HEK293 (cell line): ENCODE measurements at regions not wholly inside any gene's neighbourhood (a gene's known extent, or its start where the extent isn't known, plus 50 kb on each side); places are given as distances from the start of the nearest gene placed in this dataset.
"Not testable (repeated sequence)": the region's sequence is repeated elsewhere in the genome, so short reads cannot be mapped to it uniquely, and the experiment has no call there.

Source experiments
- CTCF ChIA-PET: fragments of 350-600 bp; formaldehyde crosslinking; extraction: SDS; loops from one replicate; lab custom pipeline; 2021; ENCODE audit warnings: antibody characterized with exemption; lab: Yijun Ruan, JAX
- POLR2A ChIA-PET: fragments of 300-600 bp; formaldehyde crosslinking; extraction: SDS; loops from one replicate; lab custom pipeline; 2020; ENCODE audit warnings: antibody characterized with exemption, inconsistent platforms; lab: Yijun Ruan, JAX
- H3K27ac ChIP-seq: fragments of 200-500 bp; sonication (Bioruptor generic); 2 replicates; pipeline ENCODE4 v1.5.1; 2014; ENCODE audit warnings: low read depth, low read length, control low read depth, inconsistent platforms; ENCODE audit errors: extremely low read depth
- H3K36me3 ChIP-seq, 2 experiments: fragments of 200-500 bp in 1 of 2; sonication (Bioruptor generic) in 1 of 2; 1 replicate in 1 of 2; 2 replicates in 1 of 2; pipeline ENCODE4 v1.5.1; 2014 to 2017; ENCODE audit warnings: inconsistent platforms in 2 of 2, low read length in 2 of 2; ENCODE audit not compliant: control insufficient read depth in 2 of 2, insufficient read depth in 1 of 2
- H3K4me1 ChIP-seq: fragments of 200-500 bp; sonication (Bioruptor generic); 2 replicates; pipeline ENCODE4 v1.5.1; 2014; ENCODE audit warnings: mild to moderate bottlenecking, low read length, inconsistent platforms; ENCODE audit not compliant: control insufficient read depth, insufficient read depth
- H3K4me3 ChIP-seq: 2 replicates; pipeline ENCODE4 v1.5.1; 2011; ENCODE audit warnings: low read depth, mild to moderate bottlenecking, control low read depth, low read length, moderate library complexity
- H3K9me3 ChIP-seq: fragments of 200-500 bp; sonication (Bioruptor generic); 2 replicates; pipeline ENCODE4 v1.5.1; 2014; ENCODE audit warnings: low read depth, low read length, inconsistent platforms; ENCODE audit not compliant: control insufficient read depth, insufficient read depth
- GLI2 ChIP-seq: fragments of 450-650 bp; formaldehyde crosslinking; IDR thresholded peaks from 2 replicates; pipeline ENCODE4; 2017; ENCODE audit warnings: missing biosample characterization, missing genetic modification characterization, low read depth, borderline replicate concordance
- RBAK ChIP-seq: fragments of 450-650 bp; formaldehyde crosslinking; IDR thresholded peaks from 2 replicates; pipeline ENCODE4 v1.5.1; 2016; ENCODE audit warnings: missing biosample characterization, missing genetic modification characterization
- SP3 ChIP-seq: fragments of 450-650 bp; formaldehyde crosslinking; IDR thresholded peaks from 2 replicates; pipeline ENCODE4 v1.5.1; 2016; ENCODE audit warnings: missing biosample characterization, missing genetic modification characterization
- ZBTB11 ChIP-seq: fragments of 450-650 bp; formaldehyde crosslinking; conservative IDR thresholded peaks from 2 replicates; pipeline ENCODE4 v1.5.1; 2016; ENCODE audit warnings: low read depth, missing biosample characterization, missing genetic modification characterization
- ZBTB8A ChIP-seq: fragments of 450-650 bp; formaldehyde crosslinking; IDR thresholded peaks from 2 replicates; pipeline ENCODE4 v1.5.1; 2016; ENCODE audit warnings: missing biosample characterization, missing genetic modification characterization
- ZNF138 ChIP-seq: fragments of 450-650 bp; formaldehyde crosslinking; IDR thresholded peaks from 2 replicates; pipeline ENCODE4 v1.5.1; 2016; ENCODE audit warnings: missing biosample characterization, missing genetic modification characterization, borderline replicate concordance
- ZNF19 ChIP-seq: fragments of 450-650 bp; formaldehyde crosslinking; IDR thresholded peaks from 2 replicates; pipeline ENCODE4; 2016; ENCODE audit warnings: missing biosample characterization, missing genetic modification characterization, low read depth
- ZNF202 ChIP-seq: fragments of 450-650 bp; formaldehyde crosslinking; IDR thresholded peaks from 2 replicates; pipeline ENCODE4 v1.5.1; 2016; ENCODE audit warnings: missing biosample characterization, missing genetic modification characterization, borderline replicate concordance
- ZNF223 ChIP-seq: fragments of 450-650 bp; formaldehyde crosslinking; IDR thresholded peaks from 2 replicates; pipeline ENCODE4 v1.5.1; 2016; ENCODE audit warnings: missing biosample characterization, missing genetic modification characterization
- ZNF23 ChIP-seq: fragments of 450-650 bp; formaldehyde crosslinking; IDR thresholded peaks from 2 replicates; pipeline ENCODE4 v1.5.1; 2016; ENCODE audit warnings: missing biosample characterization, missing genetic modification characterization, borderline replicate concordance
- ZNF266 ChIP-seq: fragments of 450-650 bp; formaldehyde crosslinking; IDR thresholded peaks from 2 replicates; pipeline ENCODE4 v1.5.1; 2016; ENCODE audit warnings: missing biosample characterization, missing genetic modification characterization, low read depth
- ZNF302 ChIP-seq: fragments of 450-650 bp; formaldehyde crosslinking; IDR thresholded peaks from 2 replicates; pipeline ENCODE4 v1.5.1; 2016; ENCODE audit warnings: missing biosample characterization, missing genetic modification characterization, low read depth
- ZNF426 ChIP-seq: fragments of 450-650 bp; formaldehyde crosslinking; IDR thresholded peaks from 2 replicates; pipeline ENCODE4 v1.5.1; 2017; ENCODE audit warnings: missing biosample characterization, missing genetic modification characterization, mild to moderate bottlenecking, inconsistent platforms, moderate library complexity
- ZNF433 ChIP-seq: fragments of 450-650 bp; formaldehyde crosslinking; IDR thresholded peaks from 2 replicates; pipeline ENCODE4 v1.5.1; 2016; ENCODE audit warnings: missing biosample characterization, missing genetic modification characterization, low read depth
- ZNF510 ChIP-seq: fragments of 450-650 bp; formaldehyde crosslinking; IDR thresholded peaks from 2 replicates; pipeline ENCODE4 v1.5.1; 2018; ENCODE audit warnings: mild to moderate bottlenecking, missing genetic modification characterization, missing biosample characterization; ENCODE audit not compliant: insufficient replicate concordance
- ZNF514 ChIP-seq: fragments of 450-650 bp; formaldehyde crosslinking; IDR thresholded peaks from 2 replicates; pipeline ENCODE4 v1.5.1; 2016; ENCODE audit warnings: missing biosample characterization, missing genetic modification characterization
- ZNF518A ChIP-seq: fragments of 450-650 bp; formaldehyde crosslinking; conservative IDR thresholded peaks from 2 replicates; pipeline ENCODE4 v1.5.1; 2016; ENCODE audit warnings: low read depth, missing biosample characterization, missing genetic modification characterization
- ZNF530 ChIP-seq: fragments of 450-650 bp; formaldehyde crosslinking; IDR thresholded peaks from 2 replicates; pipeline ENCODE4 v1.5.1; 2016; ENCODE audit warnings: low read depth, missing biosample characterization, missing genetic modification characterization
- ZNF610 ChIP-seq: fragments of 450-650 bp; formaldehyde crosslinking; IDR thresholded peaks from 2 replicates; pipeline ENCODE4 v1.5.1; 2016; ENCODE audit warnings: missing biosample characterization, missing genetic modification characterization, borderline replicate concordance
- ZNF623 ChIP-seq: fragments of 450-650 bp; formaldehyde crosslinking; IDR thresholded peaks from 2 replicates; pipeline ENCODE4 v1.5.1; 2016; ENCODE audit warnings: missing biosample characterization, missing genetic modification characterization
- ZXDB ChIP-seq: fragments of 450-650 bp; formaldehyde crosslinking; IDR thresholded peaks from 2 replicates; pipeline ENCODE4 v1.5.1; 2016; ENCODE audit warnings: missing biosample characterization, missing genetic modification characterization
- TF ChIP-seq, protein P1 (sequence below): fragments of 450-650 bp; formaldehyde crosslinking; IDR thresholded peaks from 2 replicates; pipeline ENCODE4 v1.5.1; 2016; ENCODE audit warnings: missing biosample characterization, missing genetic modification characterization
- TF ChIP-seq, protein P2 (sequence below): fragments of 450-650 bp; formaldehyde crosslinking; IDR thresholded peaks from 2 replicates; pipeline ENCODE4 v1.5.1; 2016; ENCODE audit warnings: missing biosample characterization, missing genetic modification characterization

- POLR2A ChIA-PET, H3K27ac ChIP-seq, H3K36me3 ChIP-seq, CTCF ChIA-PET, H3K4me3 ChIP-seq, H3K9me3 ChIP-seq, H3K4me1 ChIP-seq: not testable (repeated sequence)
- TF ChIP-seq ZNF433 (peak; percentile 98), ZNF610 (tag by site-specific recombination) (0 out of 2 replicates have a peak, but pooled peaks have one; percentile 38), ZNF623 (tag by site-specific recombination) (peak; percentile 74), ZNF19 (tag by site-specific recombination) (peak; percentile 92), RBAK (tag by site-specific recombination) (0 out of 2 replicates have a peak, but pooled peaks have one; percentile 79), GLI2 (tag by site-specific recombination) (peak; percentile 65; the same call in 1 of the 2 replicates), ZNF23 (tag by site-specific recombination) (peak; percentile 57; the same call in 1 of the 2 replicates), ZNF530 (tag by site-specific recombination) (0 out of 2 replicates have a peak, but pooled peaks have one; percentile 71), ZNF223 (tag by site-specific recombination) (peak; percentile 84), ZNF510 (tag by site-specific recombination) (peak; percentile 65), ZXDB (0 out of 2 replicates have a peak, but pooled peaks have one; percentile 42), SP3 (tag by site-specific recombination) (peak; percentile 19; the same call in 1 of the 2 replicates), ZNF514 (tag by site-specific recombination) (peak; percentile 80; the same call in 1 of the 2 replicates), ZNF266 (peak; percentile 91), ZNF518A (peak; percentile 88), ZNF202 (tag by site-specific recombination) (peak; percentile 99), ZNF426 (tag by site-specific recombination) (peak; percentile 74), ZBTB8A (tag by site-specific recombination) (peak; percentile 68), ZNF302 (tag by site-specific recombination) (0 out of 2 replicates have a peak, but pooled peaks have one; percentile 64), ZBTB11 (tag by site-specific recombination) (peak; percentile 72), ZNF138 (tag by site-specific recombination) (0 out of 2 replicates have a peak, but pooled peaks have one; percentile 55)
- TF ChIP-seq, protein P1, sequence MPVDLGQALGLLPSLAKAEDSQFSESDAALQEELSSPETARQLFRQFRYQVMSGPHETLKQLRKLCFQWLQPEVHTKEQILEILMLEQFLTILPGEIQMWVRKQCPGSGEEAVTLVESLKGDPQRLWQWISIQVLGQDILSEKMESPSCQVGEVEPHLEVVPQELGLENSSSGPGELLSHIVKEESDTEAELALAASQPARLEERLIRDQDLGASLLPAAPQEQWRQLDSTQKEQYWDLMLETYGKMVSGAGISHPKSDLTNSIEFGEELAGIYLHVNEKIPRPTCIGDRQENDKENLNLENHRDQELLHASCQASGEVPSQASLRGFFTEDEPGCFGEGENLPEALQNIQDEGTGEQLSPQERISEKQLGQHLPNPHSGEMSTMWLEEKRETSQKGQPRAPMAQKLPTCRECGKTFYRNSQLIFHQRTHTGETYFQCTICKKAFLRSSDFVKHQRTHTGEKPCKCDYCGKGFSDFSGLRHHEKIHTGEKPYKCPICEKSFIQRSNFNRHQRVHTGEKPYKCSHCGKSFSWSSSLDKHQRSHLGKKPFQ (tag by site-specific recombination) = 0 out of 2 replicates have a peak, but pooled peaks have one; percentile 41
- TF ChIP-seq, protein P2, sequence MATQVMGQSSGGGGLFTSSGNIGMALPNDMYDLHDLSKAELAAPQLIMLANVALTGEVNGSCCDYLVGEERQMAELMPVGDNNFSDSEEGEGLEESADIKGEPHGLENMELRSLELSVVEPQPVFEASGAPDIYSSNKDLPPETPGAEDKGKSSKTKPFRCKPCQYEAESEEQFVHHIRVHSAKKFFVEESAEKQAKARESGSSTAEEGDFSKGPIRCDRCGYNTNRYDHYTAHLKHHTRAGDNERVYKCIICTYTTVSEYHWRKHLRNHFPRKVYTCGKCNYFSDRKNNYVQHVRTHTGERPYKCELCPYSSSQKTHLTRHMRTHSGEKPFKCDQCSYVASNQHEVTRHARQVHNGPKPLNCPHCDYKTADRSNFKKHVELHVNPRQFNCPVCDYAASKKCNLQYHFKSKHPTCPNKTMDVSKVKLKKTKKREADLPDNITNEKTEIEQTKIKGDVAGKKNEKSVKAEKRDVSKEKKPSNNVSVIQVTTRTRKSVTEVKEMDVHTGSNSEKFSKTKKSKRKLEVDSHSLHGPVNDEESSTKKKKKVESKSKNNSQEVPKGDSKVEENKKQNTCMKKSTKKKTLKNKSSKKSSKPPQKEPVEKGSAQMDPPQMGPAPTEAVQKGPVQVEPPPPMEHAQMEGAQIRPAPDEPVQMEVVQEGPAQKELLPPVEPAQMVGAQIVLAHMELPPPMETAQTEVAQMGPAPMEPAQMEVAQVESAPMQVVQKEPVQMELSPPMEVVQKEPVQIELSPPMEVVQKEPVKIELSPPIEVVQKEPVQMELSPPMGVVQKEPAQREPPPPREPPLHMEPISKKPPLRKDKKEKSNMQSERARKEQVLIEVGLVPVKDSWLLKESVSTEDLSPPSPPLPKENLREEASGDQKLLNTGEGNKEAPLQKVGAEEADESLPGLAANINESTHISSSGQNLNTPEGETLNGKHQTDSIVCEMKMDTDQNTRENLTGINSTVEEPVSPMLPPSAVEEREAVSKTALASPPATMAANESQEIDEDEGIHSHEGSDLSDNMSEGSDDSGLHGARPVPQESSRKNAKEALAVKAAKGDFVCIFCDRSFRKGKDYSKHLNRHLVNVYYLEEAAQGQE (tag by site-specific recombination) = peak; percentile 55; the same call in 1 of the 2 replicates
Observed at GRCh38 chr6:17216972-17217371, 64.2 kb upstream of the RBM24 start.
